Astrocyte of the cerebellum (primary cell): ENCODE measurements at regions not wholly inside any gene's neighbourhood (a gene's known extent, or its start where the extent isn't known, plus 50 kb on each side); places are given as distances from the start of the nearest gene placed in this dataset.
A peak's percentile ranks its signal among the peaks of the same experiment; 100 is the strongest.

Source experiments
- DNase-seq: peaks from one replicate; pipeline ENCODE4 v3.0.0-alpha.2; 2011; ENCODE audit warnings: low read depth
- H3K4me3 ChIP-seq: 2 replicates; pipeline ENCODE4 v1.5.1; 2011; ENCODE audit warnings: mild to moderate bottlenecking, low read depth, low read length, moderate library complexity
- in situ Hi-C: cut with HindIII; loops from 2 replicates; pipeline ENCODE4 v1.10.0; 2017; ENCODE audit warnings: low sequenced_read_pairs
- TF ChIP-seq, protein P1 (sequence below): IDR thresholded peaks from 2 replicates; pipeline ENCODE4 v1.5.1; 2012; ENCODE audit warnings: low read length, low read depth, moderate library complexity, mild to moderate bottlenecking; ENCODE audit errors: missing control alignments

- no peak overlapping the region for H3K4me3 ChIP-seq
- in situ Hi-C loops: no loop called here
- peak; percentile 34 for DNase-seq
These were observed 97.3 kb upstream of the SPRY1 start for GRCh38 chr4:123299212-123299691.

DNA sequence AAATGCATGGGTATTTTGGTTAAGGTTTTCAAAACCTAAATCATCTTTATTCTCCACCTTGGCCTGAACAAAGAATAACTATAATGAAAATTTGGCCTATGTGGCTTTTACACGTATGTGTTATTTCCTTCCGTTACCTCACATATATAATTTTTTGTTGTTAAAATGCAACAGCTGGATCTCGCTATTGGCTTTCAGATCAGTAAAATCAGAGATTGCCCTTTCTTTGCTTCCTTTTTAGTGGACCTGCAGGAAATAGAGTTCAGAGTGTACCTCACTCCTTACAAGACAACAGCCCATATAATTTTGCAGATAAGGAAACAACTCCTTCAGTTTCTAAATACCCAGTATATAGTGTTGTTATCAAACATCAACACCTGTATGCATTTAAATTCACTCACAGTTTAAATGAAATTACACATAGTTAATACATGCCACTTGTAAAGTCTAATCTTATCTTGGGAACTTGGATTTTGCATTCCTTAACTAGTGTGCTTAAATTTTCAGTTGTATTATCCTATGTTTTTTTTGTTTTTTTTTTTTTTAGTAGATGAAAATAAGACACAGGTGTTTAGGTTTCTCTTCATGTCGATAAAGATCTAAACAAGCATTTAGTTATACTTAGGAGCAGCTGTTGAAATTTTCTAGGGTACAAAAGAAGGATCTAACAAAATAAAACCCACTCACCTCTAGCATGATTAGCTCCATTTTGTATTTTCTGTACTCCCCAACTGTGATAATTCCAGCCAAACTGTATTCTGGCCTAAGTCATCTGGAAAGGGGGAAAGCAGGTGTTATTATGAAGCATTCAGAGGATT lies 96.2 kb upstream of the SPRY1 start:
- TF ChIP-seq, protein P1, sequence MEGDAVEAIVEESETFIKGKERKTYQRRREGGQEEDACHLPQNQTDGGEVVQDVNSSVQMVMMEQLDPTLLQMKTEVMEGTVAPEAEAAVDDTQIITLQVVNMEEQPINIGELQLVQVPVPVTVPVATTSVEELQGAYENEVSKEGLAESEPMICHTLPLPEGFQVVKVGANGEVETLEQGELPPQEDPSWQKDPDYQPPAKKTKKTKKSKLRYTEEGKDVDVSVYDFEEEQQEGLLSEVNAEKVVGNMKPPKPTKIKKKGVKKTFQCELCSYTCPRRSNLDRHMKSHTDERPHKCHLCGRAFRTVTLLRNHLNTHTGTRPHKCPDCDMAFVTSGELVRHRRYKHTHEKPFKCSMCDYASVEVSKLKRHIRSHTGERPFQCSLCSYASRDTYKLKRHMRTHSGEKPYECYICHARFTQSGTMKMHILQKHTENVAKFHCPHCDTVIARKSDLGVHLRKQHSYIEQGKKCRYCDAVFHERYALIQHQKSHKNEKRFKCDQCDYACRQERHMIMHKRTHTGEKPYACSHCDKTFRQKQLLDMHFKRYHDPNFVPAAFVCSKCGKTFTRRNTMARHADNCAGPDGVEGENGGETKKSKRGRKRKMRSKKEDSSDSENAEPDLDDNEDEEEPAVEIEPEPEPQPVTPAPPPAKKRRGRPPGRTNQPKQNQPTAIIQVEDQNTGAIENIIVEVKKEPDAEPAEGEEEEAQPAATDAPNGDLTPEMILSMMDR: no peak
- DNase-seq: no peak
- in situ Hi-C loops: no loop called here
- H3K4me3 ChIP-seq: no peak overlapping the region

More at GRCh38 chr4:123299212-123299691, 97.3 kb upstream of the SPRY1 start:
- TF ChIP-seq, protein P1: no peak

DNA sequence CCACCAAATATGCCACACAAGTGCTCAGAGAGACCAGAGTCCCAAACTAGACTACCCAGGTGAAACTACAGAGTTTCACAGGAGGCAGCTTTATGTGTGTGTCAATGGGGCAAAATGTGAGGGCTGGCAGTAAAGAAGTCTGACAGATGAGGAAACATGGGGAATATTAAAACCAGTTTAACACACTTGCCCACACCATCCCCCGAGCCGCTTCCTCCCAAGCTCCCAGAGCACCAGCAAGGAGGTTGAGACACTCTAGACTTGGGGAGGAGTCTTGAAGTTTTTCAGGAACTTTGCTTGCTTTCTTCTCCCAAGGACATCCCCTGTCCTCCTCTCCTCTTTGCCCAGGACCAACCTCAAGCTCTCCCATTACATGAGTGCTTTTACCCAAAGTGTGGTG lies 94.7 kb upstream of the SPRY1 start:
- no peak overlapping the region for H3K4me3 ChIP-seq
- no peak for DNase-seq
- in situ Hi-C loops: no loop called here
- TF ChIP-seq, protein P1: no peak

DNA sequence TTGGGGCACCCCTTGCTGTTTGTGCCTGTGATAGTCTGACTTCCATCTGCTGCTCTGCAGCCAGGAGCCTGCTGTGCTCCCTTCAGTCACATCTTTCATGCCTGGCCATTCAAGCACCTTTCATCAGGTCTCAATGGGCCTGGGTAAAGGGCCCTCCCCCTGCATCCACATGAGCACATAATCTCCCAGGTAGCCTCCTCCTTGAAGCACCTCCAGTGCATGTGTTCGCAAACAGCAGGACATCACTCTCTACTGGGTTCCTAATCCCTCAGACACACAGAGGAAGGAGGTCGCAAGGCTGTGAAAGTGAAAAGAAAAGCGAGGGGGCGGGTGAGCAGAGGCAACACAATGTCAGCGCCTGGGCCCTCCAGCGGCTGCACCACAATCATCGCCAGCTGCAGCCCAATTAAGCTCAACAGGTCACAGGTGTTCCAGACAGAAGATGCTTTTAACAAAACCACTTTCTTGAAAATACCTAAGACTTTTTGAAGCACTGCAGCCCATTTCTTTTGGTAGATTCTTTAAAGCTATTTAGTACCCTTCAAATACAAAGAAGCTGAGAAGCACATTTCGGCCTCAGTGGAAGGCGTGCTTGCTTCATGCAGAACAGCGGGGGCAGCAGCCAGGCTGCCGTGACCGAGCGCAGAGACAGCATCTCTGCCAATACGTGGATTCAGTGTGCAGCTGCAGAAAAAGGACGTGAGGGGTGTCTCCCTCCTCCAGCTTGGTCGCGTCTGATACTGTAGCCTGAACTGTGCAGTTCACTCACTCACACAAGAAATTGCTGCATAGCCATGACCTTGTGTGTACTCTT lies 92.2 kb upstream of the SPRY1 start:
- DNase-seq: no peak
- TF ChIP-seq, protein P1: no peak
- H3K4me3 ChIP-seq: no peak overlapping the region
- in situ Hi-C loops: no loop called here

GRCh38 chr4:123305736-123306135 lies 90.9 kb upstream of the SPRY1 start:
- in situ Hi-C loops: no loop called here
- no peak for DNase-seq
- H3K4me3 ChIP-seq: no peak overlapping the region
- TF ChIP-seq, protein P1: no peak

DNA sequence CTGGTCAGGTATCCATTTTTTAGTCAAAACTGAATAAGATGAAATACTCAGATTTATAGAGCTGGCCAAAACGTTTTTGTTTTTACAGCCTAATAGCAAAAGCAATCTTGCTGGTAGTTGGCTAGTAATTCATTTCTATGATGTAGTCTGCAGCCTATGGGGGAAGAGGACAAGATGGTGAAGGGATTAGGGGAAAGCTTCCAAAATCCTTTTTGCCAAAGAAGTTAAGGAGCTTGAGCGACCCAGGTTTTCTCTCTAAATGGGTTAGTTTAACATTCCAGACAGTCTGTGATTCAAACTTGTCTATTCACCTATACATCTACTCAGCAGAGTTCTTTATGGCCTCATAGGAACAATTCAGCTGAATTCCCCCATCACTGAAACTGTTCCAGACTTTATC lies 89.8 kb upstream of the SPRY1 start:
- TF ChIP-seq, protein P1: no peak
- in situ Hi-C loops: no loop called here
- no peak for DNase-seq

More for the DNA sequence above, 89.8 kb upstream of the SPRY1 start:
- no peak overlapping the region for H3K4me3 ChIP-seq
